Bone marrow (tissue), 2 donors: ENCODE measurements at regions not wholly inside any gene's neighbourhood (a gene's known extent, or its start where the extent isn't known, plus 50 kb on each side); places are given as distances from the start of the nearest gene placed in this dataset.
"Not testable (repeated sequence)": the region's sequence is repeated elsewhere in the genome, so short reads cannot be mapped to it uniquely, and the experiment has no call there.

ENCODE experiments used
- DNase-seq, 2 donors: peaks; one replicate each; lab custom pipeline; 2025; lab: John Stamatoyannopoulos, UW

DNA sequence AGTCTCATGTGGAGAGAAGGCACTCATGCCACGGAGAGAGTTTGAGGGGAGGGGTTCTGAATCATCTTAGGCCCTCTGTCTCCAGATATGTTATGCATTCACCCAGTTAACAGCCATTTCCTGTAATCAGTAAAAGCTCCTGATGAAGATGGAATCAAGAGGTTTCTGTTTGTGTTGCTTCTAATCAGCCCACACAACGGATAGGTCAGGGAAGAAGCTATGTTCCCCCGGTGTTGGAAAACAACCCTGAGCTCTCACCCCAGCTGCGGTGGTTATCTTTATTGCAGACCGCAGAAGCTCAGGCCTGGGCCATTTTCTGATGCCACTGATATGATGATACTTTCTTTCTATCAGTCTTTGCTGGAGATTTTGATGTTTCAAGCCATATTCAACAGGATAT lies 338.5 kb upstream of the ONECUT1 start:
- DNase-seq: no peak

DNA sequence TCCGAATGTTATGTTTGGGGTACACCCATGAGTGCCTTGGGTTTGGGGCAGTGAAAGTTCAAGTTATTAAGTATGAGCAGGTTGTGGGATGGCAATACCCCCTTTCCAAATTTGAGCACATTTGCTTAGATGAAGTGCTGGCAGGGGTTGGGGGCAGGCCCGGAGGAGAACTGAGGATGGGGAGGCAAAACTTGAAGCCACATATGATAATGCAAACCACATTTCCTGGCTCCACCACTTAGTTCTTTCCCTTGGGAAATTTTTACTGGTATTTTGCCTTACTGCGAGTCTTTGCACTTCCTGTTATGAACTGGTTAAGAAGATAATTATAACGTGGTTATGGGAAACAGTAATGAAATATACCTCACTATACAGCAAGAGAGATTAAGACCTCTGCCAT lies 336.0 kb upstream of the ONECUT1 start:
- no peak for DNase-seq

DNA sequence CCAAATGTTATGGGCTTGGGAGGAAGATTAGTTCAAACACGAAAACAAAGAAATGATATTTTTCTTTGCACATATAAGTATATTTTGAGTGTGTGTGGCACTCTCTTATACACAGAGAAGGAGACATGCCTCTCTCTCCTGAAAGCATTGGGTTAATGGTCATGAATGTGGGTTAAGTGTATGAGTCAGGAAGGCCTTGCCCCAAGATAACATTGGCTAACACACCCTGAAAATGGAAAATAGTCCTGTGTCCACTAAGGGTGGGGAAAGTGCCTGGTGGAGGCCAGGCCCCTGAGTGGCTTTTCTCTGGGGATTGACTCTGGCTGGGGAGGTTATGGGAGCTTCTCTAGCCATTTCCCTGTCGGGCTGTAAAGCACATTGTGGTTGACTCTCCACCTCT lies 332.7 kb upstream of the ONECUT1 start:
- DNase-seq: no peak

DNA sequence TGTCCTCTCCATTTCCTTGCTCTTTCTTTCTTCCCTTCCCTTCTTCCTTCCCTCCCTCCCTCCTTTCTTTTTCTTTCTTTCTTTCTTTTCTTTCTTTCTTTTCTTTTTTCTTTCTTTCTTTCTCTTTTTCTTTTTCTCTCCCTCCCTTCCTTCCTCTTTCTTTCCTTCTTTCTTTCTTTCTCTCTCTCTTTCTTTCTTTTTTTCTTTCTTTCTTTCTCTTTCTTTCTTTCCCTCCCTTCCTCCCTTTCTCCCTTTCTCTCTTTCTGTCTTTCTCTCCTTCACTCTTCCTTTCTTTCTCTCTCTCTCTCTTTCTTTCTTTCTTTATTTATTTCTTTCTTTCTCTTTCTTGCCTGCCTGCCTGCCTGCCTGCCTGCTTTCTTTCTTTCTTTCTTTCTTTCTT lies 326.8 kb upstream of the ONECUT1 start:
- not testable (repeated sequence) for DNase-seq

DNA sequence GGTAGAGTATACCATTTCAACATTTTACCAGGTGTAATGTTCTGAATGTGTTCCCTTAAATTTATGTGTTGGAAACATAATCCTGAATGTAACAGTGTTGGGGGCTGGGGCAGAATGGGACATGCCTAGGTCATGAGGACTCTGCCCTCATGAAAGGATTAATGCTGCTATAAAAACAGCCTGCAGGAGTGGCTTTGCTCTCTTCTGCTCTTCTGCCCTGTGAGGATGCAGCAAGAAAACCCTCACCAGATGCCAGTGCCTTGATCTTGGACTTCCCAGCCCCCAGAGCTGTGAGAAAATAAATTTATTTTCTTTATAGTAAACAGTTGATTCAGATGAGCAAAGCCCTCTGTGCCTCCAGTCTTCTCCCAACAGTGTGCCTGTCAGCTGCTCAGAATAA lies 326.0 kb upstream of the ONECUT1 start:
- DNase-seq: no peak

DNA sequence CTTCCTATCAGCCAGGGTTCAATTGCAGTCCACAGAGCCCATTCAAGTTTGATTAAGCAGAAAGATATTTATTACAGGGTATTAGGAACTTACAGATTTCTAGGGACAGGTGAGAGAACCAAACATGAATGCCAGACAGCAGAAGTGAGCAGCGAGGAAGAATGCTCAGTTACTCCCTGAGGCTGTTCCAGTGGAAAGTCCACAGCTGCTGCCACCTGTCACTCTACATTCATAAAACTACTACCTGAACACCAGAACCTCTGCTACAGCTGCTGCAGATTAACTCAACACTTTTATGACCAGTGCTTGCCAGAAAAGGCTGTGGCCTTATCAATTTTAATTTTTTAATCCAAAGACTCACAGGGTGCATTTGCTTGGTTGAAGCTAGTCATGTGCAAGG lies 325.4 kb upstream of the ONECUT1 start:
- no peak for DNase-seq

DNA sequence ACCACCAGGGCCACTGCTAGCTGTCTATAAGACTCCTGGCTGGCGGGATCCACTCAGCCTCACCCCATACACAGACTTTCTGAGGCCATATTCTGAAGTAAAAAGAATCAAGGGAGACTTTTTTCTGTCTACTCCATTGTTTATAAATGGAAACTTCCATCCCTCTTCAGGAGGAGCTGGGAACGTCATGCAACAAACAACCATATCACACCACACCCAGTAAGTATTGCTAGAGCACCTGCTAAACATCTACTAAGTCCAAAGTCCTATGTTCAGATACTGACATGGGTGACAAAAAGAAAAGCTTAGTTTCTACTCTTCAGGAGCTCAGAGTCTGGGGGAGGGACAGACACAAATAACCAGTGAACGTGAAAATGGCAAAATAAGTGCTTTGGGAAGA lies 324.8 kb upstream of the ONECUT1 start:
- DNase-seq: no peak

DNA sequence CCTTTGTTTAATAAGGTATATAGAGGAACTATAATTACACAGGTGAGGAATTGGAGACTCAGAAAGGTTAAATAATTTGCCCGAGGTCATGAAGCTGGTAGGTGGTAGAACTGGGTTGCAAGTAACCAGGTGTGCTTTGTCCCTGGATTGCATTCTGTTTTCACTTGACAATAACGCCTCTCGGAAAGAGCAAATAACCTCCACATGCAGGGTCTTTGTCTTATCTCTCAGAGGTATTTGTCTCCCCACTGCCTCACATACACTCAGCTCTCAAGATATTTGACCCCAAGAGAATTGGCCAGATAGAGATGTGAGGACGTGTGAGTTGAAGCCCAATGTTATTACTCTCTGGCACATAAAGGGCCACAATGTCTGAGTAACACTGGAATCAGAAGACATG lies 320.9 kb upstream of the ONECUT1 start:
- no peak for DNase-seq

DNA sequence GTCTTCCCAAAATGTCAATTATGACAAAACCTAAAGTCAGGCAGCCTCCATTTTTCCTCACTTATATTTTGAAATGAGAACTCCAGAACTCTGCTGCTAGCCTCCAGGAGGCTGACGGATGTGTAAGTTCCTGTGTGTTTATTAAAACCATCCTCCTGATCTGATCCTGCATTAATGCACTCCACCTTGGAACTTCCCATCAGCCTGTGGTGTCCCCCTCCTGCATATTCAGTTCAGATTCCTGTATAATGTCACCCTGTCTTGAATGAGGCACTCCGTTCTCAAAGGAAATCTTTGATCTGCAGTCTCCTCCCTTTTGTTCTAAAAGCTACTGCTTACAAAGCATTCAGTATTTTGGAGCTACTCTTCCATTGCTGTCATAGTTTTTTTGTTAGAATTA lies 318.2 kb upstream of the ONECUT1 start:
- DNase-seq: no peak

DNA sequence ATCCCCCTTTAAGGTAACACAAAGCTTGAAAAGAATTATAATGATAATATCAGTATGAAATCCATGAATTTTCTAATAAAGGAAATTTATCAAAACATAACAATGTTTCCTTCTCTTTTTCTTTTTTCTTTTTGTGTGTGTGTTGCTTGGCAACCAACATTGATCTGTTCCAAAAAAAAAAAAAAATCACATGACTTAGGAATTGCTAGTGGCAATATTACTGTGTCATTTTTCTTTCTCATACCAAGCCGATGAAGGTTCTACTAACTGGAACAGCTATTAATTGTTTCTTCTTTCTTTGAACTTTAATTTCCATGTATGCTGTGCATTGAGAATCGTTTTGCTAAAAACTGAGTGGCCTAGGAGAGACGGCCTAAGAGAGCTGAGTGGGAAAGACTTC lies 317.7 kb upstream of the ONECUT1 start:
- DNase-seq: no peak

DNA sequence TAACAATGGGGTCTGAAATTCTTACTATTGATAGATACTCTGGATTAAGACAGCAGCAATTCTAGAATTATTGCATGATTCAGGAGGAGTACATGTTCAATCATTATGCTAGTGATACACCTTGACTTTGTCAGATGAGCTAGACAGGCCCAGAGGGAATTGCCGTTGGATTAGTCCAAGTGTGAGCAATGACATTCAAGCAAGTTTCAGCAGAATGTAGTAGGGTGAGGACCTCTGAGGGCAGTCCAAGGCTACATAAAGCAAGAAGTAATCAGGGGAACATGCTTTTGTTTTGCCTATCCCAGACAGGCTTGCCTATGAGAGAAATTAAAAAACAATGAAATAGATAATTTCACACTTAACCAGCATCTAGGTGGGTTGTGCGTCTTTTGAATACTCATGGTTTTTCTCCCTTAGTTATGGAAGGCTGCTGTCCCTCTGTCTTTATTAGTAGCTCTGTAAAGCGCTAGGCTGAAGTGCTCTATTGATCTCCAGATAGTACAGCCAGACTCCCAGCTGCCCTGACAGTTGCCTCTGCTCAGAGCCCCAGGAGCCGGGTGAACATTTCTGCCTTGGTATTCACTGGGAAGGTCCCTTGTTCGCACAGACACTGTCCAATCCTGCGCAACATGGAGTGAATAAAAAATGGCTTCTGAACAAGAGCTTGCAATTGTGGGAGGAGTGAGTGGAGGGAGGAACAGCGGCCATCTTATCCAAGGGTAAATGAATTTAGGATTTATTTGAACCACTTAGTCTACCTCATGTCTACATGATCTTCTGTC lies 316.6 kb upstream of the ONECUT1 start:
- no peak for DNase-seq

DNA sequence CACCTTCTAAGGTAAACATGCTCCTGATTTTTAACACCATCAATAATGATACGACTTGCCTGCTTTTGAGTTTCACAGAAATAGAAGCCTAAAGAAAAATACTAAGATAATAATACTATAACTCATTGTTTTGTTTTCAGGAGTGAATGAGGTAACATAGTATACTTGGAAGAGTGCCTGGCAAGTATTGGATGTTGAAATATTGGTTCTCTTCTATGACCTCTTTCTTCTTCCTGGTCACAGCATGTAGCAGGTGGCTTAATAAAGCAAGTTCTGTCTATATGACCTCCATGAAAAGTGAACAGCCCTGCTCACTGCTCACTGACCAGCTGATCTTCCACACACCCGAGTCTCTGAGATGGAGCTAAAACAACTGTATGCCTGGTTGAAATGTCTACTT lies 312.3 kb upstream of the ONECUT1 start:
- no peak for DNase-seq

DNA sequence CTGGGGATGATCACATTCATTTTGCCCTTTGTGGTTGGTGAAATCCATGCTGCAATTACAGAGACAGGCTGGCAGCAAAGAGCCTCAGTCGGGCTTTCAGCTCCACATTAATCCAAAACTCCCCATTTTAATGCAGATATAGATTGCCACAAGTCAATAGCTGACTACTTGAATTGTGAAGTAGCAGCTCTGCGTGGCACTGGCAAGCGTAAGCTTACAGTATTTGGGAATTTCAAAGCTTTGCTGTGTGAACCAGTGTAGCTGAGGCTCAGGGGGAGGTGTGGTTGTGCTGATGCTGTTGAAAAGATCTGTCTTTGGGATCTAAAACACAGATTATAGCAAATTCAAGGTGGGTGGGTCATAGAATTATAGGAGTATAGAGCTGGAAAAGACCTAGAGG lies 290.3 kb upstream of the ONECUT1 start:
- DNase-seq: no peak

DNA sequence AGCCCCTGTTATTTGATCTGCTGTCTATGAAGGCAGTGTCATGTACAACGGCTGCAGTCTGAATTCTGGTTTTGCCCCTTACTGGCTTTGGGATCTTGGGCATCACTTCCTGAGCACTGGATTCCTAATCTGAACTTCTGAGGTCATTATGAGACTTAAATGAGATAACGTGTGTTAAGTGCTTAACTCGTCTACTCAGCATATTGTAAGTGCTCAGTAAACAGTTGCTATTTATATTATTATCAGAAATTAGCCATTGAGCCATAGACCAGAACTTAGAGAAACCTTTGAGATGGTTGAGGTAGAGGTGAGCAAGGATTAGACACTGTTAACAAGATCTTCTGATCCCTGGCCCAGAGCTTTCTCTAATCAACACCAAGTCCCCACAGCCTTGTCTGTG lies 284.1 kb upstream of the ONECUT1 start:
- DNase-seq: no peak

DNA sequence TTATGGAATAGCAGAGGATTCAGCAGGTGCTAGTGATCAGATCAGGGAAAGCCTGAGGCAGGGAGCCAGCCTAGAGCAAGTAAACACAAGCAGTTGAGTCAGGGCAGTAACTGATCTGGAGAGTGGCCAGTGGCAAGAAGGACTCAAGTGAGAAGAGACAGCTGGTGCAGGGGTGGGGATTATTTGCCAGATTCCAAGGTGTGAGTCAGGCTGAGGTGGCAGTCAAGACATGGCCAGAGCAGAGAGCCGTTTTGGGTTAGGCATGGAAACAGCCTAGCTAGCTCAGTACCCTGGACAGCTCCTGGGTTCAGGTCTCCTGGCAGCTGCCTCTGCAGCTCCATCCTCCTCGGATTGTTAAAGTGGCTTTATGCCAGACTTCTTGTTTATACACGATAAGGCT lies 281.9 kb upstream of the ONECUT1 start:
- no peak for DNase-seq

DNA sequence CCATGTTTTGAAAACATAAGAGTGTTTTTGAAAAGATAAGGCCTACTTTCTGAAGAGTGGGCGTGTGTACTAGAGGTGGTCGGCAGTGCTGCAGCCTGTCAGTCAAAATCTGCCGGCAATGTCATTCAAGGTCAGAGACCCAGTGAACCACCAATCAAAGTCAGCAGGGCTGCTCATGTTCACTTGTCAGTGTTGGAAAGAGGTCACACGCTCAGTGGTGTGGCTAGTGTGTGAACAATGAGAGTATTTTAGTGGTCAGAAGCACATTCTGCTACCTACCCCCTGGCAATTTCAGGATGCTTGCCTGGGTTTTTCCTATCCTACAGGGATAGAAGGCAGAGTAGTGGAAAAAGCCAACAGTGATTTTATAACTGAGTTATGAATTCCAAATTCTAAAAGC lies 278.5 kb upstream of the ONECUT1 start:
- no peak for DNase-seq

DNA sequence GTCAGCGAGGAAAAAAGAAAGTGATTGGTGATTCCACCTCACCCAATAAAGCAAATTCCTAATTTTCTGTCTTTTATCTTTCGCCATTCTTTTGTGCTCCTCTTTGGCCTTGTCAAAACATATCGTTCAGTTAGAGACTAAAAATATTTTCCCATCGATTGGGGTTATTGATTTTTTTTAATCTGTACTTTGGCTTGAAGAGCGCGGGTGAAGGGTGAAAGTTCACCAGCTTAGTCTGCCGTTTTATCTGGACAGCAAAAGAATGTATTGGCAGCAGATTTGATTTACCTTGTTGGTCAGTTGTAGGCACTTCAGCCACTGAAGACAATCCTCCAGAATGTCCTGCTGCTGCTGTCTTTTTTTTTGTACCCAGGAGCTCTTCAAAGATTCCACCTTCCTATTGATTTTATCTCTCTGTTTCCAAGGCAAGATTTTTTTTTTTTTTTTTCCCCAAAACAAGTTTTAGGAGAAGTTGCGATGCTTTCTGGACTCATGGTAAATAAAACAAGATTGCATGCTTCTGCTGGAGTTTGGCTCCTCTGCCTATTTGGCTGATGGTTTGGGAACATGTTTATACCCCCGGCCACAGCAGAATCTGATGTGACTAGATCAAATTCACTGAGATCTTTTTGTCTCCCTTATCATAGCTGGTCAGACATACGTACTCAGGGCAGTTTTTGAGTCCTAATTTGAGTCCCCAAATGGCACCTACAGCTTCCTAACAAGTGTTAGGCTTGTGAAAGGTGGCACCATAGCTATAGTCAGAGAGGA lies 269.3 kb upstream of the ONECUT1 start:
- DNase-seq: no peak

DNA sequence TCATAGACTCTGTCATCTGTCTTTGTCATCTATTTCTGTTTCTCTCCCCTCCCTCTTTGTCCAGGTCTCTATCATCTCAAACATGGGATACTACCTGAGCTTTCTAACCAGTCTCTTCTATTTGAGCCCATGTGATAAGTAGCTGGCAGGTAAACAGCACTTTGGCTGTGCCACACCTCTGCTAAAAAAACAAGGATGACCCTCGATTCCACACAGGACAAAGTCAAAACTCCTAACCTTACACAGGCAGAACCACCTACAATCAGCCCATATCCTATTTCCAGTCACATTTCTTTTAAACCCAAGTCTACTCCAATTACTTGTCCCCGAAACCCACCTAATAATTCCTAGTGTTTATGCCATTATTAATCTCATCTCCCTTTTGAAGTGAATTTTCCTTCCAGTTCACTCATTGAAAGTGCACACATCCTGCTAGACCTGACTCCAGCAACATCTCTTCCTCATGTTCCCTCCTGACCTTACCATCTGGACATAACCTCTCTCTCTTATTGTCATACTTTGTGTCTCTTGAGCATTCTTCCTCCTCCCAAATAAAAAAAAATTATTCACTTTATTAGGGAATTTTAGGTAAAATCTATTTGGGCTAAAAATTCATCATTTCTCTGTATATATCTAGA lies 256.1 kb upstream of the ONECUT1 start:
- DNase-seq: no peak

DNA sequence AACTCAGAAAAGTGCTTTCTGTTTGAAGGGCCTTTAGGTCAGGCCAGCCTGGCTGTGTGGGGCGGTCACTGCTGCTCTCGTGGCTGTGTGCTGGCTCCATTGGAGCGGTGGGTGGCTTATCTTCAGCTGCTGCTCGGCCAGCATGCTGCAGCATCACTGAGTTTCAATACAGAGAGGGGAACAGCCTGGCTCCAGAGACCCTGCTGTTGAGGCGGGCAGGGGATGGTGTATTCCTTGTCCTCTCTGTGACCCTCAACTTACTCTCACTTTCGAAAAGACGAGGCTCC lies 248.5 kb upstream of the ONECUT1 start:
- DNase-seq: no peak

DNA sequence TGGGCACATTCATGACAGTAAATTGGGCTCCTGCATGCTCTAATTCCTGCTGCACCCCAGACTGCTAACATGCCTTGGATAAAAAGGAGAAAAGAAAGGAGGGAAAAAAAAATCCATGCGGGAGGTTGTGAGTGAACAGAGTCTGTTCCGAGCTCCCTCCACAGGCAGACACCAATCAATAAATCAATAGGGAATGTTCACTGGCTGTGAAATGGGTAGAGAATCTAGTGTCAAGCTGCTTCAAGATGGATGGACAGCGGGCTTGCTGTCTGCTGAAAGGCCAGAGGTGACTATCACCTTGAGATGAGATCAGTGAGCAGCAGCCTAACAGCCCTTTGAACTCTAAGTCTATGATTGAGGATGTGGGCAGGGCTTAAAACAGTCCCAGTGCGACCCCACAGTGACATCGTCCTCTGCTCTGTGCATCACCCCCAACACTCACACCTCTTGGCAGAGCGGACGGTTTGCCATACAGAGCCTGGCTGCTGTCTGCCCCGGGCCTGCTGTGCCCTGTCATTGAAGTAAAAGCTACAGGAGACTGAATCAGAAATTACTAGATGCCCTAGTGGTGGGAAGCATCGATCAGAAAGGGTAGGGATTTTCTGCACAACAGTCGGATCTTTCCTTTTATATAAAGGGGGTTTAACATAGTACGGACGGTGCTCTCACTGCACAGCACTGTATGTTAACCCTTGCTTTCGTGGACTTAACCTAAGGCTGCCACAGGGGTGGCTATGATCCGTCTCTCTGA lies 247.9 kb upstream of the ONECUT1 start:
- no peak for DNase-seq

DNA sequence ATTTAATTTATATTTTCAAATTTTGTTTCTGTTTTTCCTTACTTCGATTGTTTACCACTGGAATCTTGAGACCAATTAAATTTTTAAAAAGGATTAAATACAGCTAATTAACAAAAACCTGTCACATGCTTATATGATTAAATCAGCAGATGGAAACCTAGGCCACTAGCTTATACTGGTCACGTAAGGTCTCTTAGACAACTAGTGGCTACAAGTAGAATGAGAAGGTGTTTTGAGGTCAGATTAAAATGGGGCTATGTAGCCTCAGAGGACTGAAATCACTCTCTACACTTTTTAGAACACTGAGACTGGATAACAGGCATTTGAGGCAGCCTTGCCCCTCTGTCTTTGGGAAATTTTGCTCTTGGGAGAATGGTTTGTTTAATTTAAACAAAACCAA lies 246.5 kb upstream of the ONECUT1 start:
- DNase-seq: no peak

DNA sequence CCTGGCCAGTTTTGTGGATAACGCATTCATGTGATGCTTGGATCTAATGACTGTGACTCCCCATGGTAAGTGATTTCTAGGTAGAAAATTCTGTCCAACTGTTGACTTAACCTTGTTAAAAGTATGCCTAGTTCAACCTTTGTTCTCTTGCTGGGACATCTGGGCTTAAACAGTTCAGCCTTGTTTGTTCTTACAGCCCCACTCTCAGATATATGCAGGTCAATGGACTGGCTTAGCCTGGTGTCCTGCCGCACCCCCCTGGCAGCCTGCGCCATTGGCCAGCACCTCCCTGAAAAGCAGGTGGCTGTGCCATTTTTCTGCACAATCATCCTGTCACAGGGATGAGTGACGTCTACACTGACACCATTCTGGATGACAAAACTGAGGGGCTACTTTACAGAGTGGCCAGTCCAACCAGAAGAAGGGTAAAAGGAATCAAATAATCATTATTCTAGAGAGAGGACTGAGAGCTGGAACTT lies 244.7 kb upstream of the ONECUT1 start:
- DNase-seq: no peak

DNA sequence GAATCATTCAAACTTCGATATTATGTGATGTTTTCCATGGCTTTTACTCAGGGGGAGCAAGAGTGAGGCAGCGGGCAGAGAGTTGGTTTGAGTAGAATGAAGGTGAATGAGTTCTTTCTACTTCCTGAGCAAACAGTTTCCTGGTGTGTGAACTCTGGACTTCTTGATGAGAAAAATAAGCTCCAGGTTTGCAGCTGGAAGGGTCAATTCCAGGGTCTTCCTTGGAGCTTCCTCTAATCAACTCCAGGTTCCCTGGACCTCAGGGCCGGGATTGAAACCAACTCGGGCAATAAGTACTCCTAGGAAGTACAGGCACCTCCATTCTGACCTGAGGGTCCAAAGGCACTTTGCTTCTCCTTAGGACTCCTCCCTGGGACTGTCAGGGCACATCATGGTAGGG lies 243.6 kb upstream of the ONECUT1 start:
- DNase-seq: no peak
